NCI-H1417 (cell line): ENCODE measurements at regions not wholly inside any gene's neighbourhood (a gene's known extent, or its start where the extent isn't known, plus 50 kb on each side); places are given as distances from the start of the nearest gene placed in this dataset.

Source experiments
- DNase-seq, 3 experiments: peaks; one replicate each; lab custom pipeline; 2025; lab: John Stamatoyannopoulos, UW

GRCh38 chr13:95352486-95352885, 51.2 kb upstream of the ABCC4 start:
- no peak for DNase-seq

- no peak for DNase-seq
Observed at GRCh38 chr13:95354156-95354555, 52.9 kb upstream of the ABCC4 start.

DNA sequence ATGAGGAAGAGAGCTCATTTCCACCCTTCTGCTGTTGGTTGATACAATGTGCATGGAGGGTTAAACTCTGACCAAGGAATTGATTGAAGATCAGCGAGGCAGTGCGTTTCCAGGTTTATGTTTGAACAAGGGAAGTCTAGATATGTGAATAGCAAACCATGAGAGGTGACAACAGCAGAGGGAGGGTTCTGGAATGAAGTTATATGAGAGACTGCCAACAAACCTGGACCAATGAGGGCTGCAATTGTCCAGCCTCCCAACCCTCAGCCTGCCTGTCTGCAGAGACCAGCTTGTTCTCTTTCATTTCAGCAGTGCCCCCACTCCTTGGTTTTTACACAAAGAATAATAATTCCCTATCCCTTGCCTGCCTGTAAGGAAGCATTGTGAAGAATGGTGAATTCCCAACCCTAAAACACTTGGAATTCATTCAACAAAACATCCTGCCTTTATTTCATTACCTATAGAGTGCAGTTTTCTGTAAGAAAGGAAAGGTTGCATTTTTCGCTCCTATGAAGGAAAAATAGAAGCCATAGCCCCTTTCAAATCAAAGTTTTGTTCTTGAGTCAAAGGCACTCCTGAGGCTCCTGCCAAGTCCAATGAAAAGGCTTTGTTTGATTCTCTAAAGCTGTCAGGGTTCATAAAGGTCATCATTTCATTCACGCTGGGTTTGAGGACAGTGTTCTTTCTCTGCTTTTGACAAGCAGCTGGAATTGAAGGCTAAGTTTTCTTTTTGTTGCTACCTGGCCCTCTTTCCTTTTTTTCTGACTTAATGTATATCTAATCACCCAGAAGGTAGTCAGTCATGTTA, 53.6 kb upstream of the ABCC4 start:
- DNase-seq = no peak

GRCh38 chr13:95355494-95355893, 54.2 kb upstream of the ABCC4 start:
- DNase-seq = no peak

DNA sequence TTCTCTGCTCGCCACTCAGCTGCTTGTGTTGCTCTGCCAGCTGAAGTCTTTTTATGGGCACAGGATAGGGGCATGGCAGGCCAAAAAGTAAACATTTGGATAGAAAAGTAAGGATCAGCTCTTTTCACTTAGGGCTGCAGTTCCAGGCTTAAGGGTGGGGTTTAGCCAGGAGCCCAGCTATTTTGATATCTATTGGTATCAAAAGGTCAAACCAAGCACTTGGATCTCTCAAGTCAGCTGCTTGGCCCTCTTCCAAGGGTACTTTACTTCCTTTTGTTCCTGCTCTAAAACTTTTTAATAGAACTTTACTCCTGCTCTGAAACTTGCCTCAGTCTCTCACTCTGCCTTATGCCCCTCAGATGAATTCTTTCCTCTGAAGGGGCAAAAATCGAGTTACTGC, 55.7 kb upstream of the ABCC4 start:
- DNase-seq = no peak

- DNase-seq = no peak
Observed at GRCh38 chr13:95357875-95358274, 56.6 kb upstream of the ABCC4 start.

DNA sequence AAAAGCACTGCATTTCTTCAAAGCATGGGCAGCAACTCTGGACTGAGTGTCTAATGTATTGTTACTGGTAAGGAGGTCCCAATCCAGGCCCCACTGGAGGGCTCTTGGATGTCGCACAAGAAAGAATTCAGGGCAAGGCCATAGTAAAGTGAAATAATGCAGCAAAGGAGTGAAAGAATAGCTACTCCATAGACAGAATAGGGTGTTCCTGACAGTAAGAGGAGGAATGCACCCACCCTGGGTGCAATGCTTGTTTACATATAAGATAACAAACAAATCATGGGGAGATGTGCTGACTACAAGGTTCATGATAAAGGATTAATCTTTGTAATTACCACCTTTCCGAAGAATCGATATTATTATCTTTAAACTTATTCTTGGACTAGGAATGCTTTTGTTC, 58.8 kb upstream of the ABCC4 start:
- no peak for DNase-seq

DNA sequence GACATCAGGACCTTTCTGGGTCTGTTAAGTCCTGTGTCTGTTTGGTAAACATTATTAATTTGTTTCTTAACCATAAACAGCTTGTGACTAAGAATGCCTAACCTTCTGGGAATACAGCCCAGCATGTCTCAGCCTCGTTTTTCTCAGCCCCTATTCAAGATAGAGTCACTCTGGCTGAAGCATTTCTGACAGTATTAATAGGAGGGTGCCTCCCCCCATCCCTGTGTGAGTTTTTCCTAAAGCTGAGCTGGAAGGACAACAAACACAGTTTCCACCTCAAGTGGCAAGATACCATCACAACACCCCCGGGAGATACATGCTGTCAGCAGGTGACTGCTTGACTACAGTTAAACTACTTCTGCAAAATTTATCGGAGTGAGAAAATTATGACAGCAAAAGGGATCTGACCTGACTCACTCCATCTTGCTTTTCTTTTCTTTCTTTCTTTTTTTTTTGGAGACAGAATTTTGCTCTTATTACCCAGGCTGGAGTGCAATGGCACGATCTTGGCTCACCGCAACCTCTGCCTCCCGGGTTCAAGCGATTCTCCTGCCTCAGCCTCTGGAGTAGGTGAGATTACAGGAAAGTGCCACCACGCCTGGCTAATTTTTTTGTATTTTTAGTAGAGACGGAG, 59.3 kb upstream of the ABCC4 start:
- no peak for DNase-seq

DNA sequence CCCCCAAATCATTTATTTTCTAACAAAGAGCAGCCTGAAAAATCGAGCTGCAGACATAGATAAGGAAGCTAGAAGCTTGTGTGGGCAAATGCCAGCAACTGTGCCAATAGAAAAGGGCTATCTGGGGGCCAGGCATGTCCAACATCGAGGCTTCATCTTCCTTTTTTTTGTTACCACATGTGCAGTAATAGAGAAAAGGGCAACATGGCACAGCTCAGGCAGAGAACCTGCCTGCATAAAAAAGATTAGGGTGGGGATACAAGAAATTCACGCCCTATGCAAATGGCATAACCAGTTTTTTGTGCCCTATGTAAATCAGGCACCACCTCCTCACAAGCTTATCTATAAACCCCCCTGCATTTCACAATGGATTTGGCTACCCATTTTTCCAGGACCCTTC, 60.4 kb upstream of the ABCC4 start:
- no peak for DNase-seq

- DNase-seq = no peak
Observed at GRCh38 chr13:95362666-95363065, 61.4 kb upstream of the ABCC4 start.

GRCh38 chr13:95367309-95367843, 66.1 kb upstream of the ABCC4 start:
- peak in 1 of 3 experiments; percentile 13 for DNase-seq

GRCh38 chr13:95368998-95369397, 67.7 kb upstream of the ABCC4 start:
- no peak for DNase-seq

DNA sequence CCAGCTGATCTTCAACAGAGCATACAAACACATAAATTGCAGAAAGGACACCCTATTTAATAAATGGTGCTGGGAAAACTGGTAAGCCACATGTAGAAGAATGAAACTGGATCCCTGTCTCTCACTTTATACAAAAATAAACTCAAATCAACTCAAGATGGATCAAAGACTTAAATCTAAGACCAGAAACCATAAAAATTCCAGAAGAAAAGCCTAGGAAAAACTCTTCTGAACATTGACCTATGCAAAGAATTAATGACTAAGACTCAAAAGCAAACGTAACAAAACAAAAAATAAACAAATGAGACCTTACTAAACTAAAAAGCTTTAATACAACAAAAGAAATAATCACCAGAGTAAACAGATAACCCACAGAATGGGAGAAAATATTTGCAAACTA, 74.5 kb upstream of the ABCC4 start:
- no peak for DNase-seq

DNA sequence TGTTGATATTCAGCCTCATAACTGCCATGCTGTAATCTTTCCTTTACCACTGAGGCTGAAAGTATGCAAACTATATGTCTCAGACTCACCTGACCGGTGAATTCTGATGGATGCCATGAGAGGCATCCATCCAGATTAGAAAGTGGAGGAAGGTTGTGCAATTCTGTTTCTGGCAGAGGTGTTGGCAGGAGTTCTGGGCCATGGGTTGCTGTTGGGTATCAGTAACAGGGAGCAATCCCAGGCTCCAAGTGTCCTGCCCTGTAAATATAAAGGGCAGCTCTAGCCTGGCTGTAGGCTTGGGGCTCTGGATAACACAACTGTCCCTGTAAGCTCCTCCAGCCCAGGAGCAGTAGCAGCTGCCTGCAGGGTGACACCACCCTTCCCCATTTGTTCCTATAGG, 77.4 kb upstream of the ABCC4 start:
- no peak for DNase-seq

GRCh38 chr13:95380468-95381211, 79.4 kb upstream of the ABCC4 start:
- peak; percentile 72 to 90 (median 81) for DNase-seq

GRCh38 chr13:95381212-95381527, 79.9 kb upstream of the ABCC4 start:
- no peak for DNase-seq

DNA sequence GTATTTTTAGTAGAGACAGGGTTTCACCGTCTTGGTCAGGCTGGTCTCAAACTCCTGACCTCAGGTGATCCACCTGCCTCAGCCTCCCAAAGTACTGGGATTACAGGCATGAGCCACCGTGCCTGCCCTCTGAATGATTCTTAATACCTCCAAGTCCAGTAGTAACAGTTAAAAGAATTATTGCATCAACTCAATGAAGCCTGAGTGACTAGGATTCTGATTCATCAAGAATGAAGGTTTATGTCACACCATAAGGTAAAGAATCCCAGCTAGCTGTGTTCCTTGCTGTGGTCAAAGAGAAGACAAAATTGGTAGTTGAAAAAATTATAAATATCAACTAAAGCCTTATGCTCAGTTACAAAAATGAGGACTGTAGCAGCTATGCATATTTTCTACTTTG, 81.2 kb upstream of the ABCC4 start:
- DNase-seq = no peak

DNA sequence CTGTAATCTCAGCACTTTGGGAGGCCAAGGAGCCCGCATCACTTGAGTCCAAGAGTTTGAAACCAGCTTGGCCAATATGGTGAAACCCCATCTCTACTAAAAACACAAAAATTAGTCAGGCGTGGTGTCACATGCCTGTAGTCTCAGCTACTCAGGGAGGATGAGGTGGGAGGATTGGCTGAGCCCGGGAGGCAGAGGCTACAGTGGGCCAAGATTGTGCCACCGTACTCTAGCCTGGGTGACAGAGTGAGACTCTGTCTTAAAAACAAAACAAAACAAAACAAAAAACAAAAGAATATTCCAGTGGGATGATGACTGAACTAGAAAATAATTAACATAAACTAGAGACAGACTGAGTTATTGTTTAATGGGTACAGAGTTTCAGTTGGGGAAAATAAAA, 81.7 kb upstream of the ABCC4 start:
- no peak for DNase-seq

DNA sequence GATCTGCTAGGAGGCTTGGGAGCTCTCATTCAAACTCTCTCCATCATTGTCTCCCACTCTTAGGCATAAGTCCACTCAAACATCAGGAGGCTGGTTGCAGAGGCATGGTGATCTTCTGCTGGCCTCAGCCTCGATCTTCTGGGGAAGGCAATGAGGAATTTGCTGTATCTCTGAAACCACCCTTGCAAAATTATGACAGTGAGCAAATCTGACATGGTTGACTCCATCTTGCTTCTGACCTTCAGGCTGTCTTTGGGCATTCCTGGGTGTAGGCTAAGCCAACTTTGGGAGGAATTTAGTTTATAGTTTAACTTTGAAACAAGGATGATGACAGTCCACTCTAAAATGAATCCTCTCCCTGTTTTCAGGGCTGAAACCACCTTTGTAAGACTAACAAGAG, 84.1 kb upstream of the ABCC4 start:
- no peak for DNase-seq

DNA sequence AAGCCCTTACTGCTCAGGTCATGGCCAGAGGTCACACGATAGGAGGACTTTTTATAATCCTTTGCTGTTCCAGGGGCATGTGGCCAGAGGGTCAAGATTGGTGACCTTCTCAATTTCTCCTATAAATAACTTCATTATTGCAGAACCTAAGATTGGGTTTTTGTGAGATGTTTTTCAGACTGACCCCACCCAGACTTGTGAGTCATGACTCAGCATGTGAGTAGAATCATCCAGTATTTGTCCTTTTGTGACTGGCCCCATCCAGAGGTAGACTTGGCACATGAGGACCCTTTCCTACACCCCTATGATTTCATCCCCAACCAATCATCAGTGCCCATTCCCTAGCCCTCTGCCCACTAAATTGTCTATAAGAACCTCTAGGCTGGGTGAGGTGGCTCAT, 84.5 kb upstream of the ABCC4 start:
- no peak for DNase-seq

- no peak for DNase-seq
Observed at GRCh38 chr13:95386370-95386769, 85.1 kb upstream of the ABCC4 start.

DNA sequence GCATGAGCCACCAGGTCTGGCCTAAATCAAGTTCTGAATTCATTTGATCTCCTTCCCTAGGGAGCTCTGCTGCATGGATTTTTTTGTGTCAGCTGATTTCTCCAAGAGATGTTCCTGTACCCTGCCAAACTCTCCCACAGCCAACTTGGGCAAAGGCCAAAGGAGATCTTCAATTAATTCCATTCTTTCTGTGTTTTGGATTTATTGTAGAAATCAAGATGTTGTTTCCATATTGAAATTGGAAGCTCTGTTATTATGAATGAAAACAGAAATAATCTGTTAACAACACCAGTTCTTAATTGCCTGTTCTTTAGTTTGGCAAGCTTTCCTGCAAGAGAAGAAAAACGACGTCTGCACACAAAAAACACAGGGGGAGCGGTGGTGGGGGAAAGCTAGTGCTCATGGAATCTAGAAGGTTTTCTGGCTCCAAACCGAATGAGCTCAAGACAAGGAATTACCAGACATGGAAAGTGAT, 86.5 kb upstream of the ABCC4 start:
- DNase-seq = no peak
